ENCODE measurements at regions not wholly inside any gene's neighbourhood (a gene's known extent, or its start where the extent isn't known, plus 50 kb on each side); places are given as distances from the start of the nearest gene placed in this dataset.

- no peak for DNase-seq (ENCODE audit: low spot score)
Measured at GRCh38 chr1:198472997-198473396, 67.5 kb downstream of the ATP6V1G3 start.

DNA sequence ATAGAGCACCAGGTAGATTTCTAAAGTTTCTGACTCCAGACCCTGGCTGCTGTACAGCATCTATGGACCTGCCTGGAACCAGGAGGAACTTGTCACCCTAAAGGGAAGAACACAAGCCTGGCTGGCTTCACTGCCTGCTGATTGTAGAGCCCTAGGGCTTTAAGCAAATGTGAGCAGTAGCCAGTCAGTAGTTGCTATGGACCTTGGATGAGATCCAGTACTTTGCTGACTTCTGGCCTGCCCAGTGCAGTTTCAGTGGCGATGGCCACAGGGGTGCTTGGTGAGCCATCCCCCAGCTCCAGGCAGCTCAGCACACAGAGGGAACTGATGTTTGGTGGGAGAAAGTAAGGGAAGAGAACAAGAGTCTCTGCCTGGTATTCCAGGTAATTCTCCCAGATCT is 68.4 kb downstream of the ATP6V1G3 start:
- no peak for DNase-seq (ENCODE audit: low spot score)

GRCh38 chr1:198467907-198468306 is 72.6 kb downstream of the ATP6V1G3 start:
- no peak for DNase-seq (ENCODE audit: low spot score)

GRCh38 chr1:198467342-198467741 is 73.1 kb downstream of the ATP6V1G3 start:
- no peak for DNase-seq (ENCODE audit: low spot score)

- DNase-seq (ENCODE audit: low spot score), result no peak
Measured at GRCh38 chr1:198465201-198466144, 75.0 kb downstream of the ATP6V1G3 start.

DNA sequence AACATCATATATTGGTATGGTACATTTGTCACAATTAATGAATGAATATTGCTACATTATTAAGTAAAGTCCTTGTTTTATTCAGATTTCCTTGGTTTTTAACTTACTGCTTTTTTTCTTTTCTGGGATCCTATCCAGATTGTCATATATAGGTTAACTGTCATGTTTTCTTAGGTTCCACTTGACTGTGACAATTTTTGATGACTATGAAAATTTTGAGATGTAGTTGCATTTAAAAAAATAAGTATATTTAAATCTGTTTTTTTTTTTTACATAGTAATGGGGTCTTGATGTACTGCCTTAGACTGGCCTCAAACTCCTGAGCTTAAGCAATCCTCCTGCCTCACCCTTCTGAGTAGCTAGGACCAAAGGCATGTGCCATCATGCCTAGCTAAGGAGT is 76.8 kb downstream of the ATP6V1G3 start:
- DNase-seq (ENCODE audit: low spot score), result no peak

- no peak for DNase-seq (ENCODE audit: low spot score)
Measured at GRCh38 chr1:198462365-198463019, 78.0 kb downstream of the ATP6V1G3 start.

DNA sequence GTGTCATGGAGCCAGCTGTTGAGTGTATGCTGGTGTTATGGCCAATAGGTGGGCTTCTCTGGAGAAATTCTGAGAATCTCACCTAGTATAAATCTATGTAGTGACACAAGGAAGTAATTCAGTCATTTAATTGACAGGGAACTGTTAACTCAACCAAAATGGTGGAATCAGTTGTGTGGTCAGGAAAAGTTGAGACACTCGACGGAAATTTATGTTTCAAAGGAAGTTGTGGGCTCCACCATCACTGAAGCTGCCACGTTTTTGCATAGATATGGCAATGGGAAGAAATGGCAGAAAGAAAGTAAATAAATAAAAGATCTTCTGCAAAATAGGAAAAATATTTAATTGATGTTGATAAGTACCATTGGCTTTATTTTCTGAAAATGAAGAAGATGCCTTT is 84.5 kb downstream of the ATP6V1G3 start:
- DNase-seq (ENCODE audit: low spot score), result no peak

GRCh38 chr1:198449727-198450433 is 90.6 kb downstream of the ATP6V1G3 start:
- DNase-seq (ENCODE audit: low spot score), result no peak

DNA sequence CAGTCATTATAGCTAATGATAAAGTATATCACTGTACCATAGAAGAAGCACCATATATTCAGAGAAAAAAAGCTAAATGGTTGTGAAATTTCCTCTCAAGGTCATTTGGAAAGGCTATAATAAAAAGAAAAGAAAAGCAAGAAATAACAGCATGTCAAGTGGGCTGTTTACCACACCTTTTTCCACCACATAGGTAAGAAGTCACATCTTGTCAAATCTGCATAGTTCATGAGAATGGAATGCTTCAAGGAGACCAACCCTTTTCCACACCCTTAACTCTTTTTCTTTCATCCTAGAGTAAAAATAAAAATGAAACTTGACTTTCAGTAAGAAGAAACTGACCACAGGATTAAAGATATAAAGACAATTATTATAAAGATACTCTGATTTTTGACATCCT is 91.2 kb downstream of the ATP6V1G3 start:
- DNase-seq (ENCODE audit: low spot score), result no peak

GRCh38 chr1:198447468-198447867 is 93.0 kb downstream of the ATP6V1G3 start:
- DNase-seq (ENCODE audit: low spot score), result no peak

DNA sequence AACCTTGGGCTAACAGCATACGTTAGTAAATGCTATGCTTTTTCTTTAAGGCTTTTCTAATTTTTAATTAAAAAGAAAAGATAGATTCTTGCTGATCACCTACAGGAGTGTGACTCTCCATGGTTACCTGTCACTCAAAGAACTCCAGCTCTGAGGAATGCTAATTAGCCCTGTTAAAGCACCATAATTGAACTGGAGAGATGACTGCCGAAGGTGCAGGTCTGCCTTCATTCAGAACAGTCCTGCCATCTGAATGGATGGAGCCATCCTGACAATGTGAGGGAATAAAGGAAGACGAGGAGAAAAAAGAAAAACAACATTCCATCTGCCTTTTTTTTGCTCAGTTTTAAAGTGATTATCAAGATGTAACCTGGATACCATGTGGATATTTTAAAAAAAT is 94.6 kb downstream of the ATP6V1G3 start:
- DNase-seq (ENCODE audit: low spot score), result no peak

DNA sequence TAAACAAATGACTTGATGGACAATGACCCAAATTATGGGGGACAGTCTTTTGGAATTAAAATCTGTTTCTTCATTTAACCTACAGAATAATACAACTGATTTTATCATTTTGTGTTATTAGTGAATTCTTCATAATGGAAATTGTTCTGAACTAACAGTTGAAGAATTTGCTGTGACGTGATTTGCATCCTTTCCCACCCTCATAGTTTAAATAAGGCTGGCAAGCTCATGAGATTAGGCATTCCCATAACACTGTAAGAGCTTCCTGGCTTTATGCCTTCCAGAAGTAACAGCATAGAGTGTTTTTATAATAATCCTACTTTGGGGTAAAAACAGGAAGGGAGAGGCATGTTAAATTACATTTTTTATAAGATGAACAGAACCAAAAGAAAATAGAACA is 95.7 kb downstream of the ATP6V1G3 start:
- peak; percentile 20 for DNase-seq (ENCODE audit: low spot score)

- DNase-seq (ENCODE audit: low spot score), result peak; percentile 59
Measured at GRCh38 chr1:198443365-198444233, 96.9 kb downstream of the ATP6V1G3 start.

DNA sequence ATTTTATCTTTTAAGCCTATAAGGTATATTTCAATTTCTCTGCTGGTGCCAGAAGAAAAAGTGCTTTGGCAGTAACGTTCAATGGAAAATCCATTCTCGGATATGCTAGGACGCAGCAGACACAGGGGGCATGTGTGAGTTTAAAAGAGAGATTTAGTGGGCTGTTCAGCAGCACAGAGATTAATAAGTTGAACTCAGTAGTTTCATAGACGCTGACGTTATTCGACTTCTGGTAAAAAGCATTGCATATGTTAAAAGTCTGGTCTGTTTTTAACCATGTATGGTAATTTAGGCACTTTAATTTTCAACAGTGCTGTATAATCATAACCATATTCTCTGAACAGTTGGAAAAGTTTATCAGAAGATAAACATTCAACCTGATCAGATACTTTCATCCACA is 99.6 kb downstream of the ATP6V1G3 start:
- no peak for DNase-seq (ENCODE audit: low spot score)

DNA sequence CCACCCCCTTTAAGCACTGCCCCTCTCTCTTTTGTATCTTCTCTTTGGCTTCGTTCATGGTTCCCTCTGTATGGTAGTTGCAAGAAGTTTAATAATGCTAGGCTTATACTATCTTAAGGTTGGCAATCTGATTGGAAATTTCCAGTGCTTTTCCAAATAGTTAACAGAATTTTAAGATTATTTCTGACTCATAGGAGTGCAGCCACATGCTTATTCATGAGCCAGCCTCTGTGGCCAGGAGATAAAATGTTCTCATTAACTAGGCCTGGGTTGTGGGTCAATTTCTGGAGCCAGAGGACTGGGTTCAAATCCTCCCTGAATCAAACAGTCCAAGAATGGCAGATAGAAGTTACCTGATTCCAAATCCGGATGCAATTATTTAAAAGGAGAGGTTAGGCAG is 103.1 kb downstream of the ATP6V1G3 start:
- DNase-seq (ENCODE audit: low spot score), result no peak

DNA sequence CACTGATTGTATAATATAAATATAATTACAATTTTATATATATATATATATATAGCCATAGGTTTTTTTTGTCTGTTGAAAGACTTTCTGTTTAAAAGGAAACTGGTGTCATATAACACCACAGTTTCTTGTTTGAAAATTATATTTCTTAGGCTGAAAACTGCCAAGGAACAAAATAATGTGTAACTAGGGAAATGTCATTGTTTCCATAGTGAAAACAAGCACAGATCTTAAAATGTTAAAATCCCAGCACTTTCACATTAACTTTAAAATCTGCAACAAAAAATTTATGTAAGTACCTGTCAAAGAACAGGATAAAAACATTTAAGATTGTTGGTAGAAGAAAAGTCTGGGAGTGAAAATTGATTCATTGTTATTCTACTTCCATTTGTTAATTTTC is 104.2 kb downstream of the ATP6V1G3 start:
- DNase-seq (ENCODE audit: low spot score), result no peak

GRCh38 chr1:198435056-198435455 is 105.4 kb downstream of the ATP6V1G3 start:
- no peak for DNase-seq (ENCODE audit: low spot score)

DNA sequence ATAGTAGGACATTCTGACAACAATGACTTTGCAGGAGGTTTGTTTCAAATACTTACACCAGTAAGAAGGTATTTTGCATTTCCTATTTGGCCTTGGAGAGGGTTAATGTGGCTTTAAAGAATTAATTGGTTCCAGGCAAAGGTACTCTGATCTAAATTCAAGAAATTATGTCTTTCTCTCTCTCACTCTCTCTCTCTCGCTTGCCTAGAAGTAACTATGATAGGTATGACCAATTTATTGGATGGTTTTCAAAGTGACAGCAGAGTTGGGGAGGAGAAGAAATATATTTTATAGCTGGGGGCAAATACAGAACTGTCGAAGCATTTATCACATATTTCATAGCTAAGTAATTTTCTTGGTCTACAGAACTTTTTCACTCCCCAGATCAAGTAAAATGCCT is 116.0 kb downstream of the ATP6V1G3 start:
- DNase-seq (ENCODE audit: low spot score), result no peak

DNA sequence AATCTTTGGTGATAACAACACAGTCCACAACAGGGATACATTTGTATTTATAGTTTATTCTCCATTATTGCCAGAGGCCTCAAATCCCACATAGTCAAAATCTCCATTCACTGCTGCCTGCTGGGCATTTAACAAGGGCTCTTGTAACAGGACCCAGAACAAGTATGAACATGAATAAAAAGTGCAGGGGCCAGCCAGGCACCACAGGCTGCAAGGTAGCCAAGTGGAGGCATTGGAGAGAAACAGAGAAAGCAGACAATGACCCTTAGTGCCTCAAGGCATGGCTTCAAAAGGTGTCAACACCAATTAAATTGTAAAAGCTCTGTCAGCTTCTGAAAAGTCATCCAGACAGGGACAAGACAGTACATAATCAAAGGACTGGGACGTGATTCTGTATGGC is 116.8 kb downstream of the ATP6V1G3 start:
- DNase-seq (ENCODE audit: low spot score), result no peak

DNA sequence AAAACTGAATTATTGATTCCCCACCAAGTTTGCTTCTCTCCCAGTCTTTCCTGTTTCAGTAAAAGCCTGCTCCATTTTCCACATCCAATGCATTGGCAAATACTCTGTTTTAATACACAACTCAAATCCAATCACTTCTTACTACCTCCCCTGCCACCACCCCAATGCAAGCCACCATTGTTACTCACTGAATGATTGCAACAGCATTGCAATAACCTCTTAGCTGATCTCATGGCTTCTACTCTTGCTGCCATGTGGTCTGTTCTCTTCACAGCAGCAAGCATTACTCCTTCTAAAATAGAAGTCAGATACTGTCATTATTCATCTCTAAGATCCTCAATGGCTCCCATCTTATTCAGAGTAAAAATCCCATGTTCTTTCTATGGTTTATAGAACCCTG is 123.4 kb downstream of the ATP6V1G3 start:
- DNase-seq (ENCODE audit: low spot score), result no peak

GRCh38 chr1:198416296-198416695 is 124.2 kb downstream of the ATP6V1G3 start:
- peak; percentile 27 for DNase-seq (ENCODE audit: low spot score)
